T1000 (cell line): ENCODE measurements at regions not wholly inside any gene's neighbourhood (a gene's known extent, or its start where the extent isn't known, plus 50 kb on each side); places are given as distances from the start of the nearest gene placed in this dataset.

Experiments used
- DNase-seq: peaks from one replicate; lab custom pipeline; 2025; ENCODE audit warnings: mixed read lengths; lab: John Stamatoyannopoulos, UW

- DNase-seq, result no peak
These were observed 109.1 kb upstream of the BCAT1 start for GRCh38 chr12:25058012-25058411.

DNA sequence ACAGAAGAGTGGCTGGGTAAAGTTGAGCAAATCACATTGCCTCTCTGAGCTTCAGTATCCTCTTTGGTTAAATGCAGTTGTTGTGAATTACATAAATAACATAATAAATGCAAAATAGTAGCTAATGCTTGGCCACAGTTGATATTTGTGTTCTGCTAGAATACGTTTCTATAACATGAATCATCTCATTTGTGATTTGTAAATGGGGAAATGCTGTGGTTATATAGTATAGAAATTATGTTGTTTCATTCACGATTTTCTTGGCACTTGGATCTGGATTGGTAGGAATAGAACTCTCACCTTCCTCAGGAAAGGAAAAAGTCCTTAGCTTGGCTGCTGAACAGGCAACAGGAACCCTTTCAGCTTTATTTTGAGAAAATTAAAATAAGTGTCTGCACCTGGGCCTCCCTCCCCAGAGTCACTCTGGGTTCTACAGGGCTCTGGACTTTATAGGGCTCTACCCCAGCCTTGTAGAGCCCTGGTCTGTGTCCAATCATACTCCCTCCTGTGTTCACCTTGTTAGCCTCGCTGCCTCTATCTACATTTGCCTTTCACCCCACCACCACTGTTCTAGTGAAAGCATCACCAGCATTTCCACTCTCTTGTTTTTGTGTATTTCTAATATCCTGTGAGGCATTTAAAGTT lies 107.7 kb upstream of the BCAT1 start:
- no peak for DNase-seq

- DNase-seq, result no peak
These were observed 107.1 kb upstream of the BCAT1 start for GRCh38 chr12:25056011-25056410.

GRCh38 chr12:25054783-25055144 lies 105.9 kb upstream of the BCAT1 start:
- peak; percentile 11 for DNase-seq

GRCh38 chr12:25054076-25054782 lies 105.3 kb upstream of the BCAT1 start:
- DNase-seq, result no peak

DNA sequence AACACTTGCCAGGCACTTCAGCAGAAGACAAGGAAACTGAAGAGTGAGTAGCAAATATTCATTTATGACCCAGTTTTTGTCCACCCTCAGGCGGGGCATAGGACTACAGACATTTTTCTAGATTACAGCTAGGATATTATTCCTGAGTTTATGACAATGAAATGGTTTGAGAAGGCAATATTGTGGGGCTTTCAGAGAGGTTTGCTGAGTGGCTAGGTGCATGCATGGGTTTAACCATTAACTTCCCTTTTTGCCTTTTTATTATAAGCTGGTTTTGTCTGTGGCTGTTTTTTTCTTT lies 104.0 kb upstream of the BCAT1 start:
- DNase-seq, result no peak

- no peak for DNase-seq
These were observed 103.5 kb upstream of the BCAT1 start for GRCh38 chr12:25052196-25052913.

DNA sequence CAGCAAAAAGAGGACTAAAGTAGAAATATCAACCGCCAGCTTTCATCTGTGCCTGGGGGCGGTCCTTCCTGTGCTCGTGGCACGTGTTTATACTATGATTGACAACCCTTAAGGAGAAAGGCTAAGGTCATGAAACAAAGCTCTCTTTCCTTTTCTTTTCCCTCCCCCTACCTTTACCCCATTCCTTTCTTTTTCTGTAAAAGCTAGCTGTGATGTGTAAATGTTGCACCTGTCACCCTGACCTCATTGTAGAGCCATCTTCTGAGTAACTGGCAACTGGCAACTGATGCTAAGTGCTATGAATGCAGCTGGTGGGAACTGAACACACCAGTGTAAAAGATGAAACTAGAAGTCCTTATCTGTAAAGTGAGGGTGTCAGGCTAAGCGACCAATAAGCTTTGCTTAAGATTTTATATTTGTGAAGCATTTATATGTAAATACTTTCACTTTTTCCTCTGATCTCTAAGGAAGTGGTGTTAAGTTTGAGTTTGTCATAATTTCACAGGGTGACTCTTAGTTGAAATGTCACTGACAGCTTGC lies 102.8 kb upstream of the BCAT1 start:
- no peak for DNase-seq

DNA sequence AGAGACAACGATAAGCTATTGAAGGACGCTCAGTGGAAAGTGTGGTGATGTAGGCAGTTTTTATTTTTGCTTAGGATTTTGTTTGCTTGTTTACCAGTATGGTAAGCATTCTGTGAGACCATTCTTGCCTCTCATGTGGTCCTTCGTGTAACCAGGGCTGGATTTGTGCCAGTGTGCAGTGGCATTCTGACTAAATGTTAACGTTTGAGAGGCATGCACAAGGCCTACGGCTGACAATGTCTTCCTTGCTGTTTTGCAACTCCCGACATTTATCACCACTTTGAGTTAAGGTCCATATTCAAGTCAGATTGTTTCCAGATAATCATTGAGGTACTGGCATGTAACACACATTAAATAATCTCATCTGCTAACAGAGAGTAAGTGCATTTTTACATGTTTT lies 102.3 kb upstream of the BCAT1 start:
- no peak for DNase-seq

- DNase-seq, result no peak
These were observed 97.0 kb upstream of the BCAT1 start for GRCh38 chr12:25045869-25046268.

- no peak for DNase-seq
These were observed 92.3 kb upstream of the BCAT1 start for GRCh38 chr12:25041006-25041741.

DNA sequence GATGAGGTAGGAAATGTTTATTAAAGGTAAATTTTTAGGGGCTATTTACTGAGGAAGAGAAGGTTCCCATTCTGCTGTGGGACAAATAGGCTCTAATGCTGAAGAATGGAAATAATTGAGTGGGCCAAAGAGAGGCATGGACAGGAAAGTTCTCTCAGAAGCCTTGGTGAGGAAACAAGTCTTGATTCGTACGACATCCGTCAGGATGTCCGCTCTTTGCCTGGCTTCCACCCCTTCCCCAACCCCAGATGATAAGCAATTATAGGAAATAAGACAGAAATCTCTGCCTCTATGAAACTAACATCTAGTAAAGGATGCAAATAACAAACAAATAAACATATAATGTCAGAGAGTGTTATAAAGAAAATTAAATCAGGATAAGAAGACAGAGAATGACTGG lies 91.7 kb upstream of the BCAT1 start:
- DNase-seq, result no peak

DNA sequence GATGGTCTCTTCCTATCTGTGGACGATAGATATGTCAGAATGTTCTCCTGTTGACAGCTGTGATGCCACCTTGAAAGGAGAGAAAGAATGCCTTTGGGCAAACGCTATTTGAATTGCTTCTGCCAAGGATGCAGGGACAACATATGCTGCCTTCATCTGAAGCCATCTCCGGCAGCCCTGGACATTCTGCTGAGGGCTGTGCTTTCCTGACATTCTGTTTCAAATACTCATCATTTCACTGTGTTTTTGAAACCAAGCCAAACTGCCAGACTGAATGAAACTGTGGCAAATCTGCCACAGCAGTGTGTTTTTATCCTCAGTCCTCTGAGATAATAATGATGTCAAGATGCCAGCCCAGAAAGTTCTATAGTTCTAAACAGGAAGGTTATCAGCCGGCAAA lies 85.8 kb upstream of the BCAT1 start:
- DNase-seq, result no peak

DNA sequence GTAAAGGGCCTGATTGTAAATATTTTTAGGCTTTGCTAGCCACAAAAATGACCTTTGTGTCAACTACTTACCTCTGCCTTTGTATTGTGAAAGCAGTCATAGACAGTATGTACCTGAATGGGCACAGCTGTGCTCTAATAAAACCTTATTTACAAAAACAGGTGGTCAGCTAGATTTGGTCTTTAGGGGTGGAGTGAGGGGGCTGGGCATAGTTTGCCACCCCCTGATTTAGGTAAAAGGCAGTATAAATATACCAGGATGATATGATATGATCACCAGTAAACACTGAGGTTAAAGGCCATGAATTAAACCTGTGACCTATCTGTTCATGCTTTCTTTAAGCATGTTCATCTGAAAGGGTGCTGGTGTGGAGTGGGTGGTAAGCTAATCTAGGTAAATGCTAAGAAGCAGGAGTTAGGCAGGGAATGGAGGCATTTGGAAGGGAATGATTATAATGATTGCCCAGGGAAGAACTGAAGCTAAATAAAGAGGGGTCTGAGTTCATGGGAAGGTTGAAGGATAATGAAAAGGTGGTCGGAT lies 77.1 kb upstream of the BCAT1 start:
- DNase-seq, result no peak

- DNase-seq, result no peak
These were observed 76.4 kb upstream of the BCAT1 start for GRCh38 chr12:25025260-25025659.

- DNase-seq, result no peak
These were observed 74.9 kb upstream of the BCAT1 start for GRCh38 chr12:25023808-25024207.

DNA sequence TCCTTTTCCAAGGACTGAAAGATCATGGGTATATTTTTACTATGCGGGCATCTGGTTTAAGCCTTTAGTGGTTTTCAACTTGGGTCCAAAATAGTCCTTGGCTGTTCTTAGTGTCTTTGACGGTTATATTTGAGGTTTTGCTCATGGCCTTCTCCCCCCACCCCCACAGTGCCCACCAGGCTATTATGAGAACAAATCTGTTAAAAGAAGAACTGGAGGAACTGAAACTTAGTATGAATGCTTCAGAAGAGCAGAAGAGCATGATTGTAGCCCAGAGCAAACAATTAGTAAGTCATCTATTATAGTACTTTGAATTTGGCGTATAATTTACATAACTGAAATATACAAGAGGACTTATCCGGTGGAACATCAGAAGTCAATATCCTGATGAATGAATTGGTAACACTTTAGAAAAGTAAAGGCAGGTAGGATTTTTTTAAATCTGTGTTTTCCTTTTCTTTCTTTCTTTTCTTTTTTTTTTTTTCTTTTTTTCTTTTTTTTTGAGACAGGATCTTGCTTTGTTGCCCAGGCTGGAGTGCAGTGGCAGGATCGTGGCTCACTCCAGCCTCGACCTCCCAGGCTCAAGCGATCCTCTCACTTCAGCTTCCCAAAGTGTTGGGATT lies 71.8 kb upstream of the BCAT1 start:
- no peak for DNase-seq

- DNase-seq, result no peak
These were observed 69.2 kb upstream of the BCAT1 start for GRCh38 chr12:25018146-25018545.

- peak; percentile 20 for DNase-seq
These were observed 68.4 kb upstream of the BCAT1 start for GRCh38 chr12:25017336-25017735.

DNA sequence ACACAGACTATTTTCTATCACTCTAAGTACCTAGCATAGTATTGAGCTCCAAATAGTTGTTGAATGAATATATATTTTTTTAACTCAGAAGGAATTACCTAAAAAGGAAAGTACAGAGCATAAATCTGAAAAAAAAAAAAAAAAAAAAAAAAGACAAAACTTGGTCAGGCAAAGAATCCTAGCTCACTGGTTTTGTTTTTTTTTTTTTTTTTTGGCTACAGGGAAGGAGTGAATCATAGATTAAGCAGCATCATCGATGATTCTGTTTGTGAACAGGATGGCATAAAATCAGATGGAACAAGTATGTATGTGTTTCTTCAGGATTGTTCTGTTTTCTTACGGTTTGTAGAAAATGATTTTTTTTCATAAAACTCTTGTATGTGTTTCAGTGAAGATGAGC lies 66.1 kb upstream of the BCAT1 start:
- no peak for DNase-seq

GRCh38 chr12:25013061-25013460 lies 64.2 kb upstream of the BCAT1 start:
- no peak for DNase-seq
